Right lobe of liver (tissue), 4 donors: ENCODE measurements at regions not wholly inside any gene's neighbourhood (a gene's known extent, or its start where the extent isn't known, plus 50 kb on each side); places are given as distances from the start of the nearest gene placed in this dataset.

Experiments
- CTCF ChIP-seq, 4 donors: fragments of 200-600 bp in 3 of 4; fragments of 450-650 bp in 1 of 4; IDR thresholded peaks; one replicate each; pipeline versions ENCODE4 v1.5.1 to v1.8.0; 2016 to 2022; ENCODE audit warnings: antibody characterized with exemption in 4 of 4, mild to moderate bottlenecking in 2 of 4
- POLR2A ChIP-seq: fragments of 450-650 bp; IDR thresholded peaks from one replicate; pipeline ENCODE4 v1.6.1; 2017; ENCODE audit warnings: antibody characterized with exemption, mild to moderate bottlenecking
- donor health status: DM: no; HTN: no; CAD: no.
- donor health status: DM: no; HTN: no; CAD: no.
- donor health status: DM: no; HTN: yes; CAD: no.

GRCh38 chr15:97401970-97402369, 558.5 kb upstream of the ARRDC4 start:
- no peak for TF ChIP-seq POLR2A
- TF ChIP-seq CTCF (IDR thresholded peaks at IDR 0.05), result no peak
